Liver (tissue), 2 donors: ENCODE measurements at regions not wholly inside any gene's neighbourhood (a gene's known extent, or its start where the extent isn't known, plus 50 kb on each side); places are given as distances from the start of the nearest gene placed in this dataset.
A peak's percentile ranks its signal among the peaks of the same experiment; 100 is the strongest.

Experiments used
- CTCF ChIP-seq: fragments of 150-350 bp; IDR thresholded peaks from 2 replicates; pipeline ENCODE4 v1.5.1; 2017; ENCODE audit warnings: improper control_type of control experiment, low read depth, low read length; ENCODE audit not compliant: missing input control
- MAX ChIP-seq: IDR thresholded peaks from 2 replicates; pipeline ENCODE4 v1.6.1; 2016; ENCODE audit warnings: antibody characterized with exemption
- TF ChIP-seq, protein P1 (sequence below): IDR thresholded peaks from 2 replicates; pipeline ENCODE4 v1.6.1; 2016; ENCODE audit warnings: antibody characterized with exemption
- donor health status: healthy.

DNA sequence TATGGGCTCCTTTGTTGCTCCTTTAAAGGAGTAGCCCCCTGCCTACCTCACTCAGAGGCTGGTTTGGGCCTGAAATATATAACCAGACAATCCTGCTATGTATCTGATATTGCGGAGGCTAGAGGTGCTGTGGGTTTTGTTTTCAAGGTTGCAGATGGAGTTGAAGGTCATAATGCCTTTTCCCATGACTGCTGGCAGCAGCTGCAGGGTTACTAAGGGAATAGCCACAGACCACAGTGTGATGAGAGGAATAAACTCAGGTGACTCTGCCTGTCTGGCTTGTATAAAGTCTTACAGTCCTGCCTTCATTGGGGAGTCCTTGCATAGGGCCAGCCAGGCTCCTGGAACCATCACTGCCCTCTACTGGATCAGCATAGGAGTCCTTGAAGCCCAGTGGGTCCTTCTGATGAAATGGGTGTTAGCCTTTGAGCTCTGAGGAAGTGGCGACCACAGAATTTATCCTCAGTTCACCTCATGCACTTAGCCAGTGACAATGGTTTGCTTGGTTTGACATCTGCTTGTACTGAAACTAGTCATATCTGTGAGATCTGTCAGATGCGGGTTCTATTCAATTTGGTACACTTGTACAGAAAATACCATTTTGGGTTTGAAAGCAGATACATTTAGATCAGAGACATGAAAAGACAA lies 174.4 kb upstream of the HMCN1 start:
- TF ChIP-seq CTCF (peak; percentile 45), MAX (no peak)
- TF ChIP-seq, protein P1, sequence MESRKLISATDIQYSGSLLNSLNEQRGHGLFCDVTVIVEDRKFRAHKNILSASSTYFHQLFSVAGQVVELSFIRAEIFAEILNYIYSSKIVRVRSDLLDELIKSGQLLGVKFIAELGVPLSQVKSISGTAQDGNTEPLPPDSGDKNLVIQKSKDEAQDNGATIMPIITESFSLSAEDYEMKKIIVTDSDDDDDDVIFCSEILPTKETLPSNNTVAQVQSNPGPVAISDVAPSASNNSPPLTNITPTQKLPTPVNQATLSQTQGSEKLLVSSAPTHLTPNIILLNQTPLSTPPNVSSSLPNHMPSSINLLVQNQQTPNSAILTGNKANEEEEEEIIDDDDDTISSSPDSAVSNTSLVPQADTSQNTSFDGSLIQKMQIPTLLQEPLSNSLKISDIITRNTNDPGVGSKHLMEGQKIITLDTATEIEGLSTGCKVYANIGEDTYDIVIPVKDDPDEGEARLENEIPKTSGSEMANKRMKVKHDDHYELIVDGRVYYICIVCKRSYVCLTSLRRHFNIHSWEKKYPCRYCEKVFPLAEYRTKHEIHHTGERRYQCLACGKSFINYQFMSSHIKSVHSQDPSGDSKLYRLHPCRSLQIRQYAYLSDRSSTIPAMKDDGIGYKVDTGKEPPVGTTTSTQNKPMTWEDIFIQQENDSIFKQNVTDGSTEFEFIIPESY: no peak
